GM19395 (cell line): ENCODE measurements at regions not wholly inside any gene's neighbourhood (a gene's known extent, or its start where the extent isn't known, plus 50 kb on each side); places are given as distances from the start of the nearest gene placed in this dataset.
"Not testable (repeated sequence)": the region's sequence is repeated elsewhere in the genome, so short reads cannot be mapped to it uniquely, and the experiment has no call there.

Source experiments
- ATAC-seq: cut with Tn5 transposase; IDR thresholded peaks from one replicate; pipeline ENCODE4 v1.9.1; 2021; ENCODE audit warnings: mild to moderate bottlenecking, moderate library complexity; ENCODE audit not compliant: unreplicated experiment

- not testable (repeated sequence) for ATAC-seq
Observed at GRCh38 chr1:149695066-149695465, 87.4 kb upstream of the FCGR1A start.

GRCh38 chr1:149700220-149700619 lies 82.3 kb upstream of the FCGR1A start:
- not testable (repeated sequence) for ATAC-seq

- not testable (repeated sequence) for ATAC-seq
Observed at GRCh38 chr1:149700677-149701567, 81.6 kb upstream of the FCGR1A start.

- peak; percentile 91 for ATAC-seq
Observed at GRCh38 chr1:149708192-149708853, 74.2 kb upstream of the FCGR1A start.

GRCh38 chr1:149711651-149712050 lies 70.8 kb upstream of the FCGR1A start:
- not testable (repeated sequence) for ATAC-seq

GRCh38 chr1:149712154-149712927 lies 70.2 kb upstream of the FCGR1A start:
- not testable (repeated sequence) for ATAC-seq

- ATAC-seq = not testable (repeated sequence)
Observed at GRCh38 chr1:149713513-149713912, 69.0 kb upstream of the FCGR1A start.

- not testable (repeated sequence) for ATAC-seq
Observed at GRCh38 chr1:149713952-149714351, 68.5 kb upstream of the FCGR1A start.

- ATAC-seq = not testable (repeated sequence)
Observed at GRCh38 chr1:149724618-149725302, 57.7 kb upstream of the FCGR1A start.

GRCh38 chr1:149726688-149727087 lies 55.8 kb upstream of the FCGR1A start:
- ATAC-seq = not testable (repeated sequence)

GRCh38 chr1:149728598-149728997 lies 53.9 kb upstream of the FCGR1A start:
- ATAC-seq = not testable (repeated sequence)
